ENCODE measurements at regions not wholly inside any gene's neighbourhood (a gene's known extent, or its start where the extent isn't known, plus 50 kb on each side); places are given as distances from the start of the nearest gene placed in this dataset.
"Not testable (repeated sequence)": the region's sequence is repeated elsewhere in the genome, so short reads cannot be mapped to it uniquely, and the experiment has no call there.

GRCh38 chr5:90056911-90057705 is 352.4 kb downstream of the CETN3 start:
- DNase-seq (ENCODE audit: low spot score) = no peak

GRCh38 chr5:90055831-90056328 is 353.7 kb downstream of the CETN3 start:
- peak; percentile 3 for DNase-seq (ENCODE audit: low spot score)

GRCh38 chr5:90054612-90055011 is 354.9 kb downstream of the CETN3 start:
- DNase-seq (ENCODE audit: low spot score) = no peak

DNA sequence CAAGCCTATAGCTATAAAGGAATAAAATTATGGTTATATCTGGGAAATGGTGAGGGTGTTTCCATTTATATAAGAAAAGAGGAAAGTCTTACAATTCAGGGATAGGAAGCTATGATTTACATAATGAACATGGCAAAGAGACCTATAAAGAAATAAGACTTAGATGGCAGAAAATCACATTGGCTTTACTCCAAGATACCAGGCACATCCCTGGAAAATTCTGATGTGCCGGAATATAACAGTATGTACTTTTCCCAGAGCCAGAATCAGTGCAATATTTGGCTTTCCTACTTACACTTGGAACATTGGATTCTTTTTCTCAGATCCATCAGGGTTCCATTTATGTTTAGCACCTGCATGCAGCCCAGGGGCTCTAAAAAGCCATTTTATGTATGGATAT is 357.8 kb downstream of the CETN3 start:
- DNase-seq (ENCODE audit: low spot score) = no peak

DNA sequence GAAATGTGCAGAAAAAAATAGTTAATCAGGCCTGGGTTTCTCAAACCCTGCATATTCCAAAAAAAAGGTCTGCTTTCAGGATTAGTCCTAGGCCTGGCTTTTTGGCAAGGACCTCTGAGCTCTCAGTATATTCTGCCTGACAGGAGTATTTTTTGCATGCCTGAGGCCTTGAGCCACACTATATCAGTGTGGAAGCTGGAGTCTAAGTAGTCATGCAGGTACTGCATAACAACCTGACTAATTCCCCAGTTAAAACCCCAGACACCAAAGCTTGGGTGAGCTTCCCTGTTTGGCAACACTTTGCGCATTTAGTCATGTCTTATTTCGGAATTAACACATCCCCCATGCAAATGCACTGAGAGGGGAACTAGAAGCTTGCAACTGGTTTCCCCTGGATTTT is 359.5 kb downstream of the CETN3 start:
- no peak for DNase-seq (ENCODE audit: low spot score)

DNA sequence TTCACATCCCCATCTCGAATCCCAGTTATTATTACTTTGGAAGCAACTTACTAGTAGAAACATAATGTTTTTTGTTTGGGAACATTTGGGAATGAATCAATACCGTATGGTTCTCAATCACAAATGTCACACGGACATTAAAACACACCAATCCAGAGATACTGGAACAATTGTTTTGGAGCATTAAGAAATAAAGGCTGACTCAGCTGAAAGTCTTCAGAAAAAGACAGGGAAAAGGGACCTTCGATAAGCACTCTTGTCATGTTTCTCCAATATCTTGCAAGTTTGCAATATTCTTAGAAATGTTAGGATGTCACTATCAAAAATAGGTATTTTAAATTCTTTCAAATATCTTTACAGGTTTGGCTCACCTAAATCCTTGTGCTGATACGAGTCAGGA is 362.4 kb downstream of the CETN3 start:
- DNase-seq (ENCODE audit: low spot score) = no peak

DNA sequence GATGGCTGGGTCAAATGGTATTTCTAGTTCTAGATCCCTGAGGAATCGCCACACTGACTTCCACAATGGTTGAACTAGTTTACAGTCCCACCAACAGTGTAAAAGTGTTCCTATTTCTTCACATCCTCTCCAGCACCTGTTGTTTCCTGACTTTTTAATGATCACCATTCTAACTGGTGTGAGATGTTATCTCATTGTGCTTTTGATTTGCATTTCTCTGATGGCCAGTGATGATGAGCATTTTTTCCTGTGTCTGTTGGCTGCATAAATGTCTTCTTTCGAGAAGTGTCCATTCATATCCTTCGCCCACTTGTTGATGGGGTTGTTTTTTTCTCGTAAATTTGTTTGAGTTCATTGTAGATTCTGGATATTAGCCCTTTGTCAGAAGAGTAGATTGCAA is 369.5 kb downstream of the CETN3 start:
- not testable (repeated sequence) for DNase-seq (ENCODE audit: low spot score)

GRCh38 chr5:90037646-90038045 is 371.9 kb downstream of the CETN3 start:
- no peak for DNase-seq (ENCODE audit: low spot score)

- no peak for DNase-seq (ENCODE audit: low spot score)
Measured at GRCh38 chr5:90022711-90023053, 386.9 kb downstream of the CETN3 start.

DNA sequence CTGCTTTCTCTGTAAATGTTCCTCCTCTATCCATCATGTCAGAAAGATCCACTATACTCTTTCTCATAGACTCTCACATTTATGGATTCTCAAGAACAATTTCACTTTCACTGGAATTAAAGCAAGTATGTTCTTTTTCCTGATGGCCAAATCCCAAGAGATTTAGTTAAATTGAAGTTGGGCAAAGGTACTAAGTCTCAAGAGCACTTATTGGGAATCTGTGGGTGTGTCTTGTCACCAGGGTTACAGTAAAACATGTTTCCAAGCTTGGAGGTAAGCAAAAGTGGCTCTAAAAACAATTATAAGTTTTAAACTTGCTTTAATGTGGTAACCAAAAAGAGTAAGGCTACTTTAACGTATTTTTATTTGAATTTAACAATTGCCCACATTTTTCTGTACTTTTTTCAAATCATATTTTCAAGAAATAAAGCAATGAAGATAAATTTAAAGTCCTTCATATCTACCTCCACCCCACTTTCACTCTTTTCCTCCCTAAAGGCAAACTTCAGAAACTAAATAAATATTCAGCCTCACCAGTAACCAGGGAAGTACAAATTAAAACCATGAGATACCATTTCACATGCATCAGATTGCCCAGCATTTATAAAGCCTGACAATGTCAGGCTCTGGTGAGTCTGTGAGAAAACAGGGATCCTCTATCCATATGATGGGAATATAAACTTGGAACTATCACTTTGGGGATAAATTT is 387.4 kb downstream of the CETN3 start:
- no peak for DNase-seq (ENCODE audit: low spot score)

DNA sequence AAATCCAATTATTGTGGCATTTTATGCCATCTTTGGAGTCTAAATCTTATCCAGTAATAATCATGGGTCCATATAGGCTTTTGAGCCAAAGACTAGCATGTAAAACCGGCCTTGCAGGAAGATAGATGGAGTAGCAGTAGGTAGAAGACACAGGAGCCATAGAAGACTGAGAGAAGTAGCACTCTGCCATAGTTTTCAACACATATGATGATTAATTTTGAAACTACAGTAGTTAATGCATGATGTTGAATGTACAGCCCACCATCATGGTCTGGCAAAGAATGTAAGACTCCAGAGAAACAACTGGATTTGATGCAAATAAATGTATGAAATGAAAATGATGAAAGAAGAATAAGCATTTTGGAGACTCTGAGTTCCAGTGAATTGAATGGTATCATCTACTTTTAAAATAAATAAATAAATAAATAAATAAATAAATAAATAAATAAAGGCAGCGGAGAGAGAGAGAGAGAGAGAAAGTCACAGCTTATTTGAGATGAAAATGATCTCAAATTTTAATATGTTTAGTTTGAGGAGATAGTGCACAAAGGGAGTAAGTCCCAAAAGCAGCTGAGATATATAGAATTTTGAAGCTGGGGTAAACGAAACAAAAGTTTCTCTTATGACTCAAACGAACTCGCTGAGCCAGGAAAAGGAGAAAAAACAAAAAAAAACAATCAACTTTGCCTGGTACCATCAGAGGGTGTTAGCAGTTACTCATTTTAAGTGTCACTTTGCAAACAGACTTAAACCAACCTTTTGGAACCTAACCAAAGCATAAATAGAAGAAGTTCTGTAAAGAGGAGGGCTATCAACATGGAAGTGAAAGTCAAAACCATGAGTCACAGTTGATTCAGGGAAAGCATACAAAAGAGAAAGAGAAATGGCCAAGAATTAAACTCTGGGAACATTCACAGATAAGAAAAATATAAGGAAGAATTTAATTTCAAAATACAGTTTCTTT is 388.7 kb downstream of the CETN3 start:
- peak; percentile 21 for DNase-seq (ENCODE audit: low spot score)

GRCh38 chr5:90017239-90017638 is 392.3 kb downstream of the CETN3 start:
- DNase-seq (ENCODE audit: low spot score) = no peak

GRCh38 chr5:90015584-90016018 is 394.0 kb downstream of the CETN3 start:
- no peak for DNase-seq (ENCODE audit: low spot score)

GRCh38 chr5:90014420-90014819 is 395.1 kb downstream of the CETN3 start:
- no peak for DNase-seq (ENCODE audit: low spot score)

GRCh38 chr5:90000351-90000750 is 409.2 kb downstream of the CETN3 start:
- no peak for DNase-seq (ENCODE audit: low spot score)

GRCh38 chr5:89998519-89999305 is 410.8 kb downstream of the CETN3 start:
- no peak for DNase-seq (ENCODE audit: low spot score)

DNA sequence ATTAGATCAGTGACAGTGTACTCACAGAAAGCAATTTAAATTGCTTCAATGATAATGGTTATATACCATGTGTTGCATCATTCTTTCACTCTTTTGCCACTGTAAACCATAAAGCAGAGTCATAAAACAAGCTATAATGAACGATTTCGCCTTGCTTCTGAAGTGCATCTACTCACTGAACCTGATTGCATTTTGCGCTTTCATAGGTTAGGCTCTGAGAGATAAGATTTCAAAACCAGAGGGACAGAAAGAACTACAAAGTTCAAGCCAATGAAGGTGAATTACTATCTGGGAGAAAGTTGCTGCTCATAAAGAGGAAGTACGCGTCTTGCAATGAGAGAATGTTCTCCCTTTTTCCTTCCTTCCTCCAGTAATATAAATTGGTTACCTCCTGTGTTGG is 412.7 kb downstream of the CETN3 start:
- DNase-seq (ENCODE audit: low spot score) = no peak

DNA sequence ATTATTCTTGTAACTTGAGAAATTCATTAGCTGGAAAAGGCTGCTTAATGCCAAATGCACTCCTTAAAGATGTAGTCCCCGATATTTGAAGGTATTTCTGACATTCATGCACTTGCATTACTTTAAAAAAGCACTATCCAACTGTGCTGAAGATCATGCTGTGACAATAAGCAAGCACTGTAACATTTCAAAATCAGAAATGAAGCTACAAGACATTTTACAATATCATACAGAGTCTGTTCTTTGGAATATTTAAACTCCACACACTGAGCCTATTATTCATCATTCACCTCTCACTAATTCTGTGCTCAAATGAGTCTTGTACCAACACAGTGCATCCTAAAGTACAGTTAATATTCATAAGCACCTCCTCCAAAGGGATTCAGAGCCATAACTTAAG is 413.2 kb downstream of the CETN3 start:
- no peak for DNase-seq (ENCODE audit: low spot score)

GRCh38 chr5:89994266-89994665 is 415.3 kb downstream of the CETN3 start:
- DNase-seq (ENCODE audit: low spot score) = no peak

DNA sequence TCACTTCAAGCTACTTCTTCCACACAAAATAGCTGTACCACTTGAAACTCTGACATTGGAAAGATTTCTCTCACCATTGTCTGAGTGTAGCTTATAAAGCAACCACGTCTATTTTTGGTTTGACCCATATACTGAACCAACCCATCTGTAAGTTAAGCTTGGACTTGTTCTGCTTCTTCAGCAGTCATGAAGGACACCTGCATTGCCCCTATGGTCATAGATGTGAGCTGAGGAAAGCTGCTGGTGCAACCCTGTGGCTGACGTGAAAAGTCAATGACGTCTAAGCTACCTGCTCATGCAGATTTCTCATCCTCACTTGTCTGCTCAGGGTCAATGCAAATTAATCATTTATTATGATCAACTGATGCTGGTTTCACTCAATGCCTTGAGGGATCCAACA is 417.4 kb downstream of the CETN3 start:
- no peak for DNase-seq (ENCODE audit: low spot score)

DNA sequence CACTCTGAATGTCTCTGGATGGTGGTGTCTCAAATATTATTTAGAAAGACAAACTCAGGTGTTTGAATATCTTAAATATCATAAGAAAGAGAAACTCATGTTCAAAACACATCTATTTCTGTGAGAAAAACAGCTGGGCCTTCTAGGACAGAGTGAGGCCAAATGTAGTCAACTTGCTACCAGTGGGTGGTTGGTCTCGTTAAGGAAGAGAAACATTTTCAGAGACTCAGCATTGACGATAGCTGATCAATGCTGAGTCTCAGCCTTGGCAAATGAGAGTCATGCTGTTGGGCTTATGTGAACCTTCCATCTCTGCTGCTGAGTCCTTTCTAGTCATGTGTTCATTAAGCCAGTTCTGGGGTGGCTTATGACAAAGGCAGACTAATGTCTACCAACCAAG is 418.0 kb downstream of the CETN3 start:
- DNase-seq (ENCODE audit: low spot score) = no peak

DNA sequence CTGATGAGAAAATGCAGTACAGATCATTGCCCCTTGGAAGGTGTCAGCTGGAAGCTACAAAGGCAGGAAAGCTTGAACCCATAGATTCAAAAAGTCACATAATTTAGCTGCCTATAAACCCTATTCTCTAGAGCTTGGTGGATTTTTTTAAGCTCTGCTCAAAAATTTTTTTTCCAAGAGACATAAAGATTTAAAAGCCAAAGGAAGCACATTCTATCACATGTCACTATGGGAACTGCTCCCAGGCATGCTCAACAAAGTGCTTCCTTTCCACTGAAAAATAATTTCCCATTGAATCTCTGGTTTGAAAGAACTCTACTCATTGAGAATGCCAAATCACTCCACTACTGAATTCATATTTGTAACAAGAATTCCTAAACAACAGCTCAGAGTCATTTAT is 419.8 kb downstream of the CETN3 start:
- DNase-seq (ENCODE audit: low spot score) = no peak

All from AG08396 (cell line).